Choroid plexus epithelial cell (primary cell): ENCODE measurements at regions not wholly inside any gene's neighbourhood (a gene's known extent, or its start where the extent isn't known, plus 50 kb on each side); places are given as distances from the start of the nearest gene placed in this dataset.
A peak's percentile ranks its signal among the peaks of the same experiment; 100 is the strongest.

Experiments
- DNase-seq: peaks from one replicate; pipeline ENCODE4 v3.0.0-alpha.2; 2010; ENCODE audit warnings: low read depth
- H3K4me3 ChIP-seq: 2 replicates; pipeline ENCODE4 v1.5.1; 2011; ENCODE audit warnings: low read depth, mild to moderate bottlenecking, control low read depth, low read length, moderate library complexity
- CTCF ChIP-seq: conservative IDR thresholded peaks from 2 replicates; pipeline ENCODE4 v1.5.1; 2011; ENCODE audit warnings: low read depth, mild to moderate bottlenecking, control low read depth, inconsistent platforms, low read length, moderate library complexity

DNA sequence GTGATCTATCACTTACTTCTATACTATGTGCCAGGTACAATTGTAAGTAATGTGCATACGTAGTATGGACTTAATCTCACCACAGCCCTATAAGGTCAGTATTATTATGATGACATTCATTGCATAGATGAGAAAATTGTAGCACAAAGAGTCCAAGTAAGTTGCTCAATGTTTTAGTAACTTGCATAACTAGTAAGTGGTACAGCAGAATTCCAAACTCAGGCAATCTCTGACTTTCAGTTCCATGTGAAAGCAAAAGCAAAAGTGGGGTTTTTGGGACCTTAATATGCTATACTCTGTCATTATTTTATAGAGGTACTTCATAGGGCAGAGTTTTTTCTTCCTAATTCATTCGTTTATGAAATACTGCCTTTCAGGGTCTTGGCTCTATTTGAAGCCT, 188.8 kb upstream of the VEGFC start:
- no peak overlapping the region for H3K4me3 ChIP-seq
- peak; percentile 89 for DNase-seq

GRCh38 chr4:176988226-176988625, 195.5 kb upstream of the VEGFC start:
- TF ChIP-seq CTCF: no peak
- peak; percentile 85 for DNase-seq
- no peak overlapping the region for H3K4me3 ChIP-seq

More for the DNA sequence above, 188.8 kb upstream of the VEGFC start:
- no peak for TF ChIP-seq CTCF

DNA sequence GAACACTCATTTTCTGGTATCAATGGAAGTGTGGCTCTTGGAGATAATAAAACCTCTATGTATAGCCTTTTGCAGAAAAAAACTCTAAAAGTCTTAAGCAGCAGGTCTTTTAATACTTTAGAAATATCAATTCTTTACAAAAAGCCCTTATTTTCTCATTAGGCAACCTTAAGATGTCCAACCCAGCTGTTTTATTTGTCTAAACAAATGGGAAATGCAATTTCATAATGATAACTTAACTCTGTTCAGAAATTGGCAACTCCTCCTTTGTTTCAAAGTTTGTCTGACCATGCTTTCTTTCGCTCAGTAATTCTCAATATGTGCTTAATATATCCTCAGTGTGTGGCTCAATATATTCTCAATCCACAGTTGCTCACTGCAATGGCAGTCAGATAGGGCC, 196.5 kb upstream of the VEGFC start:
- no peak for DNase-seq
- TF ChIP-seq CTCF: no peak
- no peak overlapping the region for H3K4me3 ChIP-seq

DNA sequence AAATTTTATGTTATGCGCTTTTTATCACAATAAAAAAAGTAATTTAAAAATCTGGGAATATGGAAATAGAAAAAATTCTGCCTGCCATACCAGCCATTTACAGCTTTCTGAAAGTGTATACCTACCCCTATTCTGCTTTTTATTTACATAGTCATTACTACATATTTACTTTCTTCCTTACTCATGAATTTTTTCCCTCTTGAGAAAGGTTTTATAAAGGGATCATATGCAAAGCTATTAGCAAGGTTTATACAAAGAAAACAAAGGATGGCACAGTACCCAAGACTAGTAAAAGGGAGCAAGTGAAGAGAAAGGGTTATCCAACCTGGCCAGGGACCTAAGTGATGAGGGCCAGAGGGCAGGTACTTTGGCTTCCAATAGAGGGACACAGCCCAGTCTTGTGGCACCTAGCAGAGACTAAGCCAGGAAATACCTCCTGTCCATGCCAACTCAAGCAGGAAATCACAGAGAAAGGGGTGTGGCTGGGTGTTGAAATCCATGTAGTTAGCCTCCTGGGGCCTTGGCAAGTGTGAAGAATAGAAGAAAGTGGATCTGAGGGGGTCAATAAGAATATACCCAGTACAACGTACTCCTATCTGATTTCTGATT, 207.3 kb upstream of the VEGFC start:
- H3K4me3 ChIP-seq: no peak overlapping the region
- no peak for TF ChIP-seq CTCF
- no peak for DNase-seq

- H3K4me3 ChIP-seq: no peak overlapping the region
- no peak for TF ChIP-seq CTCF
- peak; percentile 52 for DNase-seq
Observed at GRCh38 chr4:177001271-177002175, 208.8 kb upstream of the VEGFC start.

- no peak for TF ChIP-seq CTCF
- peak; percentile 24 for DNase-seq
- no peak overlapping the region for H3K4me3 ChIP-seq
Observed at GRCh38 chr4:177005674-177006230, 213.0 kb upstream of the VEGFC start.
